SH-SY5Y (cell line): ENCODE measurements at regions not wholly inside any gene's neighbourhood (a gene's known extent, or its start where the extent isn't known, plus 50 kb on each side); places are given as distances from the start of the nearest gene placed in this dataset.

Experiments used
- GATA2 ChIP-seq: IDR thresholded peaks from 2 replicates; pipeline ENCODE4 v1.6.1; 2011; ENCODE audit warnings: mild to moderate bottlenecking, low read depth, low read length
- GATA3 ChIP-seq: IDR thresholded peaks from 2 replicates; pipeline ENCODE4 v1.6.1; 2011; ENCODE audit warnings: low read depth, mild to moderate bottlenecking, low read length, moderate library complexity

- TF ChIP-seq GATA2 (no peak), GATA3 (no peak)
Measured at GRCh38 chr5:143672806-143673205, 139.2 kb upstream of the HMHB1 start.

- TF ChIP-seq GATA2 (no peak), GATA3 (no peak)
Measured at GRCh38 chr5:143671674-143672569, 140.0 kb upstream of the HMHB1 start.

GRCh38 chr5:143671021-143671420 lies 140.9 kb upstream of the HMHB1 start:
- TF ChIP-seq GATA2 (no peak), GATA3 (no peak)

GRCh38 chr5:143665866-143666265 lies 146.1 kb upstream of the HMHB1 start:
- no peak for TF ChIP-seq GATA2
- no peak for TF ChIP-seq GATA3

- TF ChIP-seq GATA3 = no peak
- no peak for TF ChIP-seq GATA2
Measured at GRCh38 chr5:143664623-143665022, 147.3 kb upstream of the HMHB1 start.

- TF ChIP-seq GATA2 (0 out of 2 replicates have a peak, but pooled peaks have one; percentile 28), GATA3 (no peak)
Measured at GRCh38 chr5:143663872-143664271, 148.1 kb upstream of the HMHB1 start.

GRCh38 chr5:143662020-143662419 lies 149.9 kb upstream of the HMHB1 start:
- TF ChIP-seq GATA2 (no peak), GATA3 (no peak)

GRCh38 chr5:143660625-143661024 lies 151.3 kb upstream of the HMHB1 start:
- no peak for TF ChIP-seq GATA3
- TF ChIP-seq GATA2 = no peak

- TF ChIP-seq GATA2 = no peak
- TF ChIP-seq GATA3 = no peak
Measured at GRCh38 chr5:143659599-143660238, 152.2 kb upstream of the HMHB1 start.

GRCh38 chr5:143658956-143659355 lies 153.0 kb upstream of the HMHB1 start:
- TF ChIP-seq GATA2 (no peak), GATA3 (no peak)

- TF ChIP-seq GATA2 = no peak
- TF ChIP-seq GATA3 = no peak
Measured at GRCh38 chr5:143657647-143658285, 154.2 kb upstream of the HMHB1 start.

GRCh38 chr5:143653766-143654282 lies 158.1 kb upstream of the HMHB1 start:
- TF ChIP-seq GATA2 (no peak), GATA3 (no peak)

GRCh38 chr5:143653256-143653655 lies 158.7 kb upstream of the HMHB1 start:
- no peak for TF ChIP-seq GATA2
- no peak for TF ChIP-seq GATA3

GRCh38 chr5:143652108-143652700 lies 159.8 kb upstream of the HMHB1 start:
- TF ChIP-seq GATA3 = no peak
- no peak for TF ChIP-seq GATA2
